ENCODE measurements at regions not wholly inside any gene's neighbourhood (a gene's known extent, or its start where the extent isn't known, plus 50 kb on each side); places are given as distances from the start of the nearest gene placed in this dataset.
A peak's percentile ranks its signal among the peaks of the same experiment; 100 is the strongest.

GRCh38 chr10:69716711-69717560 lies 84.8 kb upstream of the COL13A1 start:
- no peak for DNase-seq (ENCODE audit: low read depth)

GRCh38 chr10:69718951-69719350 lies 82.8 kb upstream of the COL13A1 start:
- no peak for DNase-seq (ENCODE audit: low read depth)

DNA sequence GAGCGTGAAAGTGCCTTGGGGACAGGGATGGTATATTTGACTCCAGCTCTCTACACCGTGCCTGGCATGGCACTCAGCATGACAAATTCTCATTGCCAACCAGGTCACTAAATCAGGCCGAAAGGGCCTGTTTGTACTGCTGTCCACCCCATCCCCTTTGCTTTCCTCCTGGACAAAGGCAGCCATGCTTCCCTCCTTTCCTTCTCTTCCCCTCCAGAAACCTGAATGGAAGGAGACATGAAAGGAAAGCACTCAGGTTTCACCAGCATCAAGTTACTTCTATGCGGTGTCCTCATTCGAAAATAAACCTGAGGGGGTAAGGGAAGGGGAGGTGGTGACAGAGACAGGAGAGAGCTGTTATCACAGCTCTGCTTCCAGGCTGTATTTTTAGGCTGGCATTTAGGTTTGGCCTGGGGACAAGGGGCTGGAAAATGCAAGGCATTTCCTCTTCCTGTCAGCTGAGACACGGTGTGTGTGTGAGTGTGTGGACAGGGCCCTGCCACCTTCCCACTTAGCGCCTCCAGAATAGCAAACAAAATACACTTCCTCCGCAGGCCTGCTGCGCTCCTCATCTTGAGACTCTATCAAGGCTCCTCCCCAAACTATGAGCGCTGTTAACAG lies 79.9 kb upstream of the COL13A1 start:
- DNase-seq (ENCODE audit: low read depth) = no peak

- no peak for DNase-seq (ENCODE audit: low read depth)
These were observed 78.1 kb upstream of the COL13A1 start for GRCh38 chr10:69723653-69724052.

- DNase-seq (ENCODE audit: low read depth) = no peak
These were observed 74.9 kb upstream of the COL13A1 start for GRCh38 chr10:69726850-69727249.

- peak; percentile 90 for DNase-seq (ENCODE audit: low read depth)
These were observed 73.3 kb upstream of the COL13A1 start for GRCh38 chr10:69728335-69728870.

DNA sequence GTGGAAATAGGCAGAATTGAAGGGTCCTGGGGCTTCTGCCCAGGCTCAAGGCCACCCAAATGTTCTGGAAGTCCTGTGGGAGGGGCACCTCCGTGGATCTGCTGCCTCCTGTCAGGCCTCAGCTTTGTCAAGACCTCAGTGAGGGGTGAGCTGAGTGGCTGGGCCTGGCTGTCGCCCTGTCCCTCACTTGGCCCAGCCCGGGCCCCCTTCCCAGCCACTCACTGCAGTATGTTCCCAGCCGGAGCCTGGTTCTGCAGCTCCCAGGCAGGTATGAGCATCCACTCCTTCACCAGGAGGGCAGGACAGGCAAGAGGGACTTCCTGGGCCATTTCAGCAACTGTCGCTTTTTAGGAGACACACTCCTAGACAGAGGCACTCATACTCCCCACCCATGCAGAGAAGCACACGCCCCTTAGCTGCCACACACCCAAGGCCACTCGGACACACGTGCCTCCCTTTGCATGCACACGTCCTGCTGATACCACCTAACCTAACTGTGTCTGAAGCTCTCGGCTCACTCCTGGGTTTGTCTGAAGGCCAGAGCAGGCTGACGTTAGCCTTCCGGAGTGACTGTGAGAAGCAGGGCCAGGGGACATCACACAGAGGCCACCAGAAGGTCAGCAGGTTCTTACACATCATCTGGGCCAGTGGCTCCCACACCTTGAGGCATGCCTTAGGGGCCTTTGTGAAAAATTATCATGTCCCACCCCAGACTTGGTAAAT lies 72.2 kb upstream of the COL13A1 start:
- no peak for DNase-seq (ENCODE audit: low read depth)

DNA sequence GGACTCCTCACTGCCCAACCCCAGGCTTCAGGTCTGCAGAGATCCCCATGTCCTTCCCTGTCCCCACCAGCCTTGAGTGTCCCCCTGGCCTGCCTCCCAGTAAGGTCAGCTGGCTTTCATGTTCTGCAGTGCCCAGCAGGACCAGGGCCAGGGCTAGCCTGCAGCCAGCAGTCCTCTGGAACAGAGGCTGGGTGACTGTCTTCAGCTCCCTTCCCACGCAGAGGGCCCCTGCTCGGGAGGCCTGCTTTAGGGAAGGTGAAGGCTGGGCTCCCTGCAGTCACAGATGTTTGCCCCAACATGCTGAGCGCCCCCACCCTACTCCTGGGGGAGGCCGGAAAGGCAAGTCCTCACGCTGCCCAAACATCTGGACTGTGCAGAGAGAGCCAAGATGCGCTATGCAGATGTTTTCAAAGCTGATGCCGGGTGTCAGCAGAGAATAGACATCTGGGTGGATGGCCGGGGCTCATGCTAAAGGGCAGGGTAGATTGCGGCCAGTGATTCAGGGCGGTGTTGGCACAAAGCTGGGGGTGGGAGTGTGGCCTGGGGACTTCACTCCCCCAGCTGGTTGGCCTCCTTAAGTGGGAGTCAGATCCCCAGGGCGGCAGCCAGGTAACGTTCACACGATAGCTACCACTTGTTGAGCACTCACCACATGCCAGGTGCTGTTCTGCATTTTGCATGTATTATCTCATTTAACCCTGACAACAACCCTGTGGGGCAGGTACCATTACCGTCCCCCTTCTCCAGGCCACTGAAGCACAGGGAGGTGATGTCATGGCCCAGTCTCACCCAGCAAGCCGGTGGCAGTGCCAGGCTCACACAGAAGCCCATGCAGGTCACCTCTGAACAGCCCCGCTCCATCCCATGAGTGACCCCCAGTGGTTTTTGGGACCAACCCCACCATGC lies 71.2 kb upstream of the COL13A1 start:
- no peak for DNase-seq (ENCODE audit: low read depth)

DNA sequence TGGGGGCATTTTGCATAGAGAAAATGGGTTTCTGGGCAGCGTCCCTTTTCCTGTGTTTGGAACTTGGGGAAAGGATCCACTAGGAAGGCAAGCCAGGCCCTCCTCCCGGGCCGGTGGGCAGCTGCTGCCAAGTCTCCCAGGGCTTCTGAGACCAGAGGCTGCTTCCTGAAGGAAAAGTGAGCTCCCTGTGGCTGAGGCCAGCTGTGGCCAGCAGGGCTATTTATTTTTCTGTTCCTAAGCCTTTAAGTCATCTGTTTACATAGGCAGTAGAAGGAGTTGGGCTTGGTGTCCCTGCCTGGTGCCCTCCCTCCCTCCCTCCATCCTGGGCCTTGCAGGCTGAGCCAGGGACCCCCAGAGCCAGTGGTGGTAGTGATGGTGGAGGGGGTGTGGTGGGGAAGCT lies 70.5 kb upstream of the COL13A1 start:
- no peak for DNase-seq (ENCODE audit: low read depth)

DNA sequence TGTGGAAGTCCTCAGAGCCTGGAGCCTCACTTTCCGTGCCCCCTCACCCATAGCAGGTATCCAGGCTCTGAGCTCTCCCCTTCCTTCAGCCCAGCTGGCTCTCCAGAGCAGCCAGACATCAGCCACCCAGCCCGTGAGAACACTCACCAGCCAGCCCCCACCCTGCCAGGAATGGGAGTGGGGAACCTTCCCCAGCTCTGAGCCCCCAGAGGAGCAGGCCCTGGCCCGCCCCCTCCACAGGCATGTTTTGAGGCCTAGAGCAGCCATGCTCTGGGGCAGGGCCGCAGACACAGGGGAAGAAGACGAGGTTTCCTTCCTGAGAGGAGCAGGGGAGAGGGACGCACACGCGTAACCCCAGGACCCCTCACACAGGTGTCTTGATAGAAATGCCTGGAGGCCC lies 70.0 kb upstream of the COL13A1 start:
- no peak for DNase-seq (ENCODE audit: low read depth)

GRCh38 chr10:69732147-69732825 lies 69.4 kb upstream of the COL13A1 start:
- DNase-seq (ENCODE audit: low read depth) = no peak

DNA sequence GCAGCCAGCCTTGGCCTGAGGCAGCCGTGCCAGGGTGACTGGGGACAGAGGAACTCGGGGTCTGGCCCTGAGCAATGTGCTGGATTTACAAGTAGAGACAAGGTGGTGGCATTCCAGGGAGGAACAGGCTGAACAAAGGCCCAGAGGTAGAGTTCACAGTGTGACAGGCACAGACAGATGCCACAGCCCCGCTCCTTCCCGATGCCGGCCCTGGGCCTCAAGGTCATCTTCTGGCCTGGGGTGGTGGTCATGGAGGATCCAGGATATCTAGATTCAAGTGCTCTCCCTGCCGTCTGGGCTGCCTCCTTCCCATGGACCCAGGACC lies 68.9 kb upstream of the COL13A1 start:
- DNase-seq (ENCODE audit: low read depth) = no peak

GRCh38 chr10:69733791-69734261 lies 67.9 kb upstream of the COL13A1 start:
- no peak for DNase-seq (ENCODE audit: low read depth)

- DNase-seq (ENCODE audit: low read depth) = no peak
These were observed 67.3 kb upstream of the COL13A1 start for GRCh38 chr10:69734416-69734796.

- no peak for DNase-seq (ENCODE audit: low read depth)
These were observed 66.8 kb upstream of the COL13A1 start for GRCh38 chr10:69734797-69735468.

DNA sequence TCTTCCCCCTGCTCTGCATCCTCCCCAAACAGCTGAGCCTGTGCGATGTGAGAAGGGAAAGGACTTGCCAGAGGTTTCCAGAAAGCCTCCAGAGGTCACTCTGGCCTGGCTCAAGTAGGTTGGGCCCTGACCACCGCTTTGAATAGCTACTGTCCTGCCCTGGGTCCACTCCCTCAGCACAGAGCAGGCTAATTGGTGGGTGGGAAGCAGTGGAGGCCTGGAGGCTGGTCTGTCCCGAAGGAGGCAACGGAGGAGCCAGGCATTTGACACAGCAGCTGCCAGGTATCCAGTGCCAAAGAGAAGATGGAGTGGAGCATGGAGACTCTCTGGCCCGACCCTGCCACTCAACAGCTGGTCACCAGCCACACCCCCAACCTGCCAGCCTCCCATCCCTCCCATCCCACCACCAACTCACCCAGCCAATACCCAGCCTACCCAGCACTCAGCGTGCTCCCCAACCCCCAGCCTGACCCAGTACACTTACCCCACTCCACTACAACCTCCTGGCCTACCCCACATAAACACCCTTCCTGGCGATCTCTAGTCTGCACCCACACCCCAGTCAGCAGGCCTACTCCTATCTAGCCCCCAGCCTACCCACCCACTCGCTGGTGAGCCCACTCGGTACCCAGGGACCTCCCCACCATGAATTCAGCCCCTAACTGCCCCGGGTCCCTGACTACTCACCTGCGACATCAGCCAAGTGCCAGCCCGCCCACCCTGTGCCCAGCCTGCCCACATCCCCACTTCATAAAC lies 64.6 kb upstream of the COL13A1 start:
- DNase-seq (ENCODE audit: low read depth) = no peak

DNA sequence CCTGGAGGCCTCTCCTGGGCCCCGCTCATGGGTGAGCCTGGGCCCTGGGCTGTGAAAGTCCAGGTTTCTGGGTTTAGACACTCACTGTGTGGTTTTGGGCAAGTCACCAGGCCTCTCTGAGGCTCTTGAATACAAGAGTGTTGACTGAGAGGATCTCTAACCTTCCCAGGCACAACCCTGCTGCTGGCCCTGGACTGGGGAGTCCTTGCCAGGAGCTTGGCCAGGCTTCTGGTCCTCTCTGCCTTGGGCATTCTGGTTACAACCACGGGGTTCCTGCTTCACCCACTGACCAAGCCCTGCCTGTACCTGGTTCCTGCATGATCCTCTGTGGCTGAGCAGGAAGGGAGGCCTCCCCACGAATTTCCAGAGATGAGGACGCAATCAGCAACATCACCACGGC lies 63.6 kb upstream of the COL13A1 start:
- DNase-seq (ENCODE audit: low read depth) = no peak

DNA sequence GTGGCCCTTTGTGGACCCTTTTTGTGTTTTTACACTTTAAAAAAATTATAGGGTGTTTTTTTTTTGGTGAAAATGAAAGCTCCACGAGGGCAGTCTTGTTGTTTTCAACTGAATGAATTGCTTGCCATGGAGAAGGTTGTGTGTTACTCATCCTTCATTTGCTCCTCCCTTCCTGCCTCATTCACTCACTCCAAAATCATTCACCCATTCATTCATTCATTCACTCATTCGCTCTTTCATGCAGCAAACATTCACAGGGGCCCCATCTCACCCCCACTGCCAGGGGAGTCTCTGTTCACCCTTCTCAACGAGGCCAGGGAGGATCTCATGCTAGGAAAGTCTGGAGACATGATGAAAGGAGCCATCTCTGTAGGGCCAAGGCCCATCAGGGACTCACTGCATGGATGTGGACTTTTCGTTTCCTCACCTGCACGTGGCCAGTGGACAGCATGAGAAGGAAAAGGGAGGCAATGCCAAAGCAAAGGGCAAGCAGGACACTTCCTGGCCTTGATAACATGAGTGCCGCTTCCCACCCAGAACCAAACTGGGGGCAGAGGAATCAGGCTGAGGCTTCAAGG lies 62.8 kb upstream of the COL13A1 start:
- DNase-seq (ENCODE audit: low read depth) = no peak

DNA sequence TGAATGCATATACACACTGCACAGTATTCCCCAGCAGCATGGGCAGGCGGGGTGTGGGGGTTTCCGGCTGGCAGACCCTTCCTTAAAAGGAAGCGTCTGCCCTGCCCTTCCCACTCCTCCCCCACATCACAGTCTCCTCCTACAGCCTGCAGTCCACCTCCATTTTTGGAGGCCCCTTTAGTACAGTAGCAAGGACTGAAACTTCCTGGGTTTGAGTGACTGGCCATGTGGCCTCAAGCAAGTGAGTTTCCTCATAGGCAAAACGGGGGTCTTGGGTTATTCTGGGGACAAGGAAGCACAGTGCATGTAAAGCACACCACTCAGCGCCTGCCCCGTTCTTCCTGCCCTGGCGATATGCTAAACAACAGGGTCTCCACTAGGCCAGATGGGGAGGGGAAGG lies 62.1 kb upstream of the COL13A1 start:
- DNase-seq (ENCODE audit: low read depth) = no peak

All from renal cortical epithelial cell (primary cell).